ENCODE measurements at regions not wholly inside any gene's neighbourhood (a gene's known extent, or its start where the extent isn't known, plus 50 kb on each side); places are given as distances from the start of the nearest gene placed in this dataset.

DNA sequence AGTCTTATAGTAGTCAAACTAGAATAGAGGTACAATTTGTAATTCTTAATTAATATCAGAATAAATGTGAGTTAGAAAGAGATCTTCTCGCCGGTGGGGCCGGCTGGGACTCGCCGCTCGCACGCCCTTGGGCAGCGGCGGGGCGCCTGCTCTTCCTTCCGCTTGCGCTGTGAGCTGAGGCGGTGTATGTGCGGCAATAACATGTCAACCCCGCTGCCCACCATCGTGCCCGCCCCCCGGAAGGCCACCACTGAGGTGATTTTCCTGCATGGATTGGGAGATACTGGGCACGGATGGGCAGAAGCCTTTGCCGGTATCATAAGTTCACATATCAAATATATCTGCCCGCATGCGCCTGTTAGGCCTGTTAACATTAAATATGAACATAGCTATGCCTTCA, 123.7 kb upstream of the OGFRL1 start:
- TF ChIP-seq, protein P1, sequence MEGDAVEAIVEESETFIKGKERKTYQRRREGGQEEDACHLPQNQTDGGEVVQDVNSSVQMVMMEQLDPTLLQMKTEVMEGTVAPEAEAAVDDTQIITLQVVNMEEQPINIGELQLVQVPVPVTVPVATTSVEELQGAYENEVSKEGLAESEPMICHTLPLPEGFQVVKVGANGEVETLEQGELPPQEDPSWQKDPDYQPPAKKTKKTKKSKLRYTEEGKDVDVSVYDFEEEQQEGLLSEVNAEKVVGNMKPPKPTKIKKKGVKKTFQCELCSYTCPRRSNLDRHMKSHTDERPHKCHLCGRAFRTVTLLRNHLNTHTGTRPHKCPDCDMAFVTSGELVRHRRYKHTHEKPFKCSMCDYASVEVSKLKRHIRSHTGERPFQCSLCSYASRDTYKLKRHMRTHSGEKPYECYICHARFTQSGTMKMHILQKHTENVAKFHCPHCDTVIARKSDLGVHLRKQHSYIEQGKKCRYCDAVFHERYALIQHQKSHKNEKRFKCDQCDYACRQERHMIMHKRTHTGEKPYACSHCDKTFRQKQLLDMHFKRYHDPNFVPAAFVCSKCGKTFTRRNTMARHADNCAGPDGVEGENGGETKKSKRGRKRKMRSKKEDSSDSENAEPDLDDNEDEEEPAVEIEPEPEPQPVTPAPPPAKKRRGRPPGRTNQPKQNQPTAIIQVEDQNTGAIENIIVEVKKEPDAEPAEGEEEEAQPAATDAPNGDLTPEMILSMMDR (IDR thresholded peaks at IDR 0.05) = no peak
- no peak for TF ChIP-seq POLR2A (IDR thresholded peaks at IDR 0.05)
